AG04449 (cell line): ENCODE measurements at regions not wholly inside any gene's neighbourhood (a gene's known extent, or its start where the extent isn't known, plus 50 kb on each side); places are given as distances from the start of the nearest gene placed in this dataset.

Experiments
- CTCF ChIA-PET: fragments of 350-600 bp; formaldehyde crosslinking; extraction: SDS; loops from one replicate; lab custom pipeline; 2021; ENCODE audit warnings: antibody characterized with exemption; lab: Yijun Ruan, JAX
- POLR2A ChIA-PET: fragments of 400-600, 350-600 bp; formaldehyde crosslinking; extraction: SDS; loops from one replicate; lab custom pipeline; 2020; ENCODE audit warnings: antibody characterized with exemption, inconsistent platforms; lab: Yijun Ruan, JAX
- DNase-seq: peaks from one replicate; pipeline ENCODE4 v3.0.0-alpha.2; 2010; ENCODE audit warnings: low read depth, low spot score
- H3K4me3 ChIP-seq: 2 replicates; pipeline ENCODE4 v1.5.1; 2011; ENCODE audit warnings: low read depth, mild to moderate bottlenecking, control low read depth, low read length
- CTCF ChIP-seq: IDR thresholded peaks from one replicate; pipeline ENCODE4 v1.5.1; 2011; ENCODE audit warnings: mild to moderate bottlenecking, moderate library complexity, low read length, control low read depth, inconsistent platforms; ENCODE audit not compliant: insufficient read depth; ENCODE audit errors: missing control alignments

DNA sequence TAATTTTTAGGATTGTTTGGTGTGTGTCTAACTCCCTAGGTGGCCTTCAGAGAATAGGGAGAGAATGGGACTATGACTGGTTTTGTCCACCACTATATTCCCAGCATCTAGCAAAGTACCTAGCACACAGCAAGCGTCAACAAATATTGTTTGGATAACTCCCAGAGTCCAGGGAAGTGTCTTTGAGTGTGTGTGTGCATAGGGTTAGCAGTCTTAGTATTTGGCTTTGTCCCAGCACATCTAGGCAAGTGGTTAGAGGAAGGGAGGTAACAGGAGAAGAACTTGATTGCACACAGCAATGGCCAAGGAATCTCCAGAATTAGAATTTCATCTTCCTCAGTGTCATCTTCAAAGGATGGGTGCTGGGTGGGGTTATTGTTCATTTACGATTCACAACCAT is 385.4 kb upstream of the CDH5 start:
- POLR2A ChIA-PET, result no interaction called here

DNA sequence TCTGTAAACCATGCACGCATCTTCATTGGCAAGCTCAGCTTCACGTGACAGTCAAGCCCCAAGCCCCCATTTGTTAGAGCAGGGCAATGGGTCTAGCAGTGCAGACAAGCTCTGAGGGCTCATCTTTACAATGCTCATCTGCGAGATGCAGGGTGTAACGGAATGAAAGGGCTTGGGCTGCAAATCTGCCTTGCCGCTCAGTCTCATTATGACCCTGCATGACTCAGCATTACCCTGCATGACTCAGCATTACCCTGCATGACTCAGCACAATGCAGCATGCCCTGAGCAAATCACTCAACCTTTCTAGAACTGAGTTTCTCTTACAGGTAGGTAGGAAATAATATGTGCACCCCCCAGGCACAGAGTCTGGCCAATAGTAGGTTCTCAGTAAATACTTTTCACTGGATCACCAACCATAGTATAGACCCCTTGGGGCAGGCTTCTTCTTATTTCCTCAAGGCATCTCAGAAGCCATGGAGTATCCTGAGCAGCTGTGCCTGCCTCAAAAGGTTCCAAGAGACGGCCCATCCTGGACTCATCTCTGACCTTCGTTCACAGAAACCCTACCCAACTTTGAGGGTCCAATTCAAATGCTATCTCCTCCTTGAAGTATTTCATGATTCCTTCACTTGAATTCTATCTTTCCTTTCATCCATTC is 391.3 kb upstream of the CDH5 start:
- no peak for DNase-seq

More for the DNA sequence above, 385.4 kb upstream of the CDH5 start:
- H3K4me3 ChIP-seq, result no peak overlapping the region
- TF ChIP-seq CTCF, result no peak
- CTCF ChIA-PET, result no interaction called here
- DNase-seq, result no peak

DNA sequence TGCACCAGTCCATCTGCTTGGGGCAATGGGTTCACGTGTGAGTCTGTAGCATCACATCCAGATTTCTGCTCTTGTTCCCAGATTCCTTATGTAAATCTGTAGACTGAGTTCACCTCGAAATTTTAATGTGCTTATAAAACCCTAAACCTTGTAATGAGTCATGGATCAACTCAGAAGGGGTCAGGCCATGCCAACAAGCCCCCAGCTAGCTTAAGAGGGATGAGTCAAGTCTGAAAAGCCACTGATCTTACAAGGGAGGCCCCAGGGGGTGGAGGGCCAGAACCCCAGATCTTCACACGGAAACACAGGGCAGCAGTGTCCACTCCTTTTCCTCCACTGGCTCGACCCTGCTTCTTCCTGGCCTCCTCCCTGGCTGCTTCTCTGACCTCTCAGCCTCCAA is 399.1 kb upstream of the CDH5 start:
- no peak for TF ChIP-seq CTCF
- DNase-seq, result no peak
- ChIA-PET CTCF (no interaction called here), POLR2A (no interaction called here)
- H3K4me3 ChIP-seq, result no peak overlapping the region

More for the DNA sequence above, 391.3 kb upstream of the CDH5 start:
- no peak for TF ChIP-seq CTCF
- ChIA-PET POLR2A (no interaction called here), CTCF (no interaction called here)
- H3K4me3 ChIP-seq, result no peak overlapping the region

- no peak for TF ChIP-seq CTCF
- ChIA-PET CTCF (no interaction called here), POLR2A (no interaction called here)
- no peak overlapping the region for H3K4me3 ChIP-seq
- DNase-seq, result no peak
These were observed 400.9 kb upstream of the CDH5 start for GRCh38 chr16:65965628-65966027.

DNA sequence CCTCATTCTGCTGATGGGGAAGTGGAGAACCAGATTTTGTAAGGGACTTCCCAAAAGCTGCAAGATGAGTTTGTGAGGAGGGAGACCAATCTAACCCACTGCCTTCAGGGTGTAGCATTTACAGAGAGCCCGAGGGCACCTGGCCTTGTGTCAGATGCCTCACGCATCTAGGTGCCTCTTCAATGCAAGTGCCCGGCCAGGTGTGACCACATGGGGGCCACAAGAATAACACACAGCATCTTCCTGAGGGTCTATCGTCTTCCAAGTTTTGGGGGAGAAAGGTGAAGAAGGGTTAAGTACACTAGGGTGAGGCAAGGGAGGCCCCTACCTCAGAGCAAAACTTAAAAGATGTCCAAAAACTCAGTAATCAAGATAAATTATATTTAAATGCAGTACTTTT is 401.7 kb upstream of the CDH5 start:
- POLR2A ChIA-PET, result no interaction called here
- no peak overlapping the region for H3K4me3 ChIP-seq
- no peak for DNase-seq
- no peak for TF ChIP-seq CTCF
- CTCF ChIA-PET, result interaction anchor here (1.0 kb wide), 1 partner anchor 14 kb away, joined by 3 read pairs; no protein-coding TSS in a partner anchor

- no peak for TF ChIP-seq CTCF
- CTCF ChIA-PET, result interaction anchor here (0.9 to 1.6 kb wide), 2 partner anchors 65 to 314 kb away, joined by 3 read pairs; no protein-coding TSS in a partner anchor
- POLR2A ChIA-PET, result no interaction called here
- no peak overlapping the region for H3K4me3 ChIP-seq
- no peak for DNase-seq
These were observed 404.9 kb upstream of the CDH5 start for GRCh38 chr16:65961476-65962143.
